ENCODE measurements at regions not wholly inside any gene's neighbourhood (a gene's known extent, or its start where the extent isn't known, plus 50 kb on each side); places are given as distances from the start of the nearest gene placed in this dataset.

GRCh38 chr16:80404847-80405246 is 135.9 kb upstream of the DYNLRB2 start:
- H3K9me3 Mint-ChIP-seq: no peaks in the 10 kb centered on the region
- H3K4me3 Mint-ChIP-seq: no peak overlapping the region
- no peaks in the 10 kb centered on the region for H3K4me1 Mint-ChIP-seq
- TF ChIP-seq CTCF (IDR thresholded peaks at IDR 0.05; ENCODE audit: unreplicated experiment): no peak
- H3K27me3 Mint-ChIP-seq (ENCODE audit: low read depth): peaks cover 63% of the 10 kb centered on the region
- no peak for DNase-seq (ENCODE audit: low spot score in 2 of 2, unreplicated experiment in 2 of 2)
- H3K27ac Mint-ChIP-seq: no peak overlapping the region
- H3K36me3 Mint-ChIP-seq: no peaks in the 10 kb centered on the region

- no peak overlapping the region for H3K27ac Mint-ChIP-seq
- H3K4me3 Mint-ChIP-seq: no peak overlapping the region
- peaks cover 70% of the 10 kb centered on the region for H3K27me3 Mint-ChIP-seq (ENCODE audit: low read depth)
- no peaks in the 10 kb centered on the region for H3K36me3 Mint-ChIP-seq
- no peak for TF ChIP-seq CTCF (IDR thresholded peaks at IDR 0.05; ENCODE audit: unreplicated experiment)
- H3K4me1 Mint-ChIP-seq: no peaks in the 10 kb centered on the region
- no peaks in the 10 kb centered on the region for H3K9me3 Mint-ChIP-seq
- no peak for DNase-seq (ENCODE audit: low spot score in 2 of 2, unreplicated experiment in 2 of 2)
Measured at GRCh38 chr16:80403894-80404293, 136.9 kb upstream of the DYNLRB2 start.

GRCh38 chr16:80390871-80391489 is 149.8 kb upstream of the DYNLRB2 start:
- DNase-seq (ENCODE audit: low spot score in 2 of 2, unreplicated experiment in 2 of 2): no peak
- peaks cover 5% of the 10 kb centered on the region for H3K9me3 Mint-ChIP-seq
- peaks cover 10% of the 10 kb centered on the region for H3K27me3 Mint-ChIP-seq (ENCODE audit: low read depth)
- H3K4me3 Mint-ChIP-seq: no peak overlapping the region
- no peak overlapping the region for H3K27ac Mint-ChIP-seq
- TF ChIP-seq CTCF (IDR thresholded peaks at IDR 0.05; ENCODE audit: unreplicated experiment): no peak
- no peaks in the 10 kb centered on the region for H3K36me3 Mint-ChIP-seq
- H3K4me1 Mint-ChIP-seq: no peaks in the 10 kb centered on the region

- Mint-ChIP-seq H3K27ac (no peak overlapping the region), H3K4me1 (no peaks in the 10 kb centered on the region), H3K36me3 (no peaks in the 10 kb centered on the region), H3K9me3 (peaks cover 5% of the 10 kb centered on the region), H3K4me3 (no peak overlapping the region), H3K27me3 (ENCODE audit: low read depth) (peaks cover 16% of the 10 kb centered on the region)
- no peak for DNase-seq (ENCODE audit: low spot score in 2 of 2, unreplicated experiment in 2 of 2)
- no peak for TF ChIP-seq CTCF (IDR thresholded peaks at IDR 0.05; ENCODE audit: unreplicated experiment)
Measured at GRCh38 chr16:80390046-80390445, 150.7 kb upstream of the DYNLRB2 start.

GRCh38 chr16:80389338-80389737 is 151.5 kb upstream of the DYNLRB2 start:
- no peak overlapping the region for H3K27ac Mint-ChIP-seq
- H3K9me3 Mint-ChIP-seq: peaks cover 5% of the 10 kb centered on the region
- no peak for TF ChIP-seq CTCF (IDR thresholded peaks at IDR 0.05; ENCODE audit: unreplicated experiment)
- peaks cover 21% of the 10 kb centered on the region for H3K27me3 Mint-ChIP-seq (ENCODE audit: low read depth)
- no peaks in the 10 kb centered on the region for H3K36me3 Mint-ChIP-seq
- no peaks in the 10 kb centered on the region for H3K4me1 Mint-ChIP-seq
- no peak for DNase-seq (ENCODE audit: low spot score in 2 of 2, unreplicated experiment in 2 of 2)
- no peak overlapping the region for H3K4me3 Mint-ChIP-seq
